Activated CD8-positive, alpha-beta memory T cell treated with anti-CD3 and anti-CD28 coated beads, Interleukin-2, amount 50 U/mL, for 4 hours (primary cell): ENCODE measurements at regions not wholly inside any gene's neighbourhood (a gene's known extent, or its start where the extent isn't known, plus 50 kb on each side); places are given as distances from the start of the nearest gene placed in this dataset.
"Not testable (repeated sequence)": the region's sequence is repeated elsewhere in the genome, so short reads cannot be mapped to it uniquely, and the experiment has no call there.

Experiments
- DNase-seq: peaks from one replicate; pipeline ENCODE4 v3.0.0-alpha.2; 2020

DNA sequence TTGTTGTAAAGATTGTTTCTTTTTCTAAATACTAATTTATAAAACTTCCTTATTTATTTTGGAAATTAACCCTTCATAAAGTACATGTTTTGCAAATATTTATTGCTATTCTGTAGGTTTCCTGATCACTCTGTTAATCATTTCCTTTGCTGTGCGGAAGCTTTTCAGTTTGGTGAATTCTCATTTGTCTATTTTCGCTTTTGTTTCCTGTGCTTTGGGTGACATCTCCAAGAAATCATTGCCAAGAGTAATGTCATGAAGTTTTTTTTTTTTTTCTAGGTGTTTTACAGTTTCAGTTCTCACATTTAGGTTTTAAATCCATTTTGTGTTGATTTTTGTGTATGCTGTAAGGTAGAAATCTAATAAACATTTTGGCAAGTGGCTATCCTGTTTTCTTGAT, 1899.8 kb upstream of the ACO1 start:
- DNase-seq = no peak

DNA sequence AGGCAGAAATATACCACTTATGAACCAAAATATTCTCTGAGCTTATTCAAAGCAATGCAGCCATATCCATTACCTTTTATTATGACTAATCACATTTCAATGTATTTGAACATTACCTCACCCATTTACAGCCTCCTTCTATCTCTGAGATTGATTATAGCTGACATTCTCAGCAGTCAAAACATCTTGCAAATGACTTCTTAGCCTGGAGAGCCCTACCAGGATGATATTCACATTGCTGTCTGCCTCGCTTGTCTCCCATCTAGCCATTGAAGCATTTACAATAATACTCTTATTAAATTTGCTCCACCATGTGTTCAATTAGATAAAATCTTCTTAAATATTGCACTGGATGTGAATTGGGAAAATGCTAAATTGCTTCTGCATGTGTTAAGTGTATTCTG, 1879.9 kb upstream of the ACO1 start:
- DNase-seq = no peak

DNA sequence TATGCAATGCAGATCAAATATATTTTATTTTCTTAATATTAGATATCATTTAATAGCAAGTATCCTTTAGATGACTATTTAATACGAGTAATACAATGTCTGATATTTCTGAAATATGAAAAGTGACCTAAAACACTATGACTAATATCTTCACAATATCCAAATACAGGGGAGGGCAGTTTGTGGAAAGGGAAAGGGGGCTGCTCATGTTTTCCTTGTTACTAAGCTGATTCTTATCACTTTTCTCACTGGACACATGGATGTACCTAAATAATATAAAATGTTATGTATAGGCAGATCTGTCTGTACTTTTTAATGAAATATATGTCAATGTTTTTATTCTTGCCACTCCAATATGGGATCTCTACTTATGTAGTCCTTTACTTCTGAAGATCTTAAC, 1879.1 kb upstream of the ACO1 start:
- no peak for DNase-seq

DNA sequence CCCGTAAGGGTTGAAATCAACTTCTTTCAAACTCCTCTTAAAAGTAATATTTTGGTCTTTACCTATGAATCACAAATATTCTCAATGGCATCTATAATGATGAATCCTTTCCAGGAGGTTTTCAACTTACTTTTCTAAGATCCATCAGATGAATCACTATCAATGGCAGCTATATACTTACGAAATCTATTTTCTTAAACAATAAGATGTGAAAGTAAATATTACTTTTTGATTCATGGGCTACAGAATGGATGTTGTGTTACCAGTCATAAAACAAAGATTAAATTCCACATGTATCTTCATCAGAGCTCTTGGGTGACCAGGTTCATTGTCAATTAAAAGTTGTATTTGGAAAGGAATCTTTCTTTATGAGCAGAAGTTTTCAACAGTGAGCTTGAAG, 1877.7 kb upstream of the ACO1 start:
- no peak for DNase-seq

DNA sequence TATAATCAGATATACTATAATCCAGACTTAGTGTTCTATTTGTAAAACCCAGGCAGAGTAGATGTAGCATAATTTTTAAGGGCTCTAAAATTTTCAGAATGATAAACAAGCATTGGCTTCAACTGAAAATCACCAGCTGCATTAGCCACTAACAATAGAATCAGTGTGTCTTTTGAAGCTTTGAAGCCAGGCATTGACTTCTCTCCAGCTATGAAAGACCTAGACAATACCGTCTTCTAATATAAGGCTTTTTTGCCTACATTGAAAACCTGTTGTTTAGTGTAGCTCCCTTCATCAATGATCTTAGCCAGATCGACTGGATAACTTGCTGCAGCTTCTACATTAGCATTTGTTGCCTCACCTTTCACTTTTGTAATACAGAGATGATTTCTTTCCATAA, 1877.3 kb upstream of the ACO1 start:
- DNase-seq = no peak

DNA sequence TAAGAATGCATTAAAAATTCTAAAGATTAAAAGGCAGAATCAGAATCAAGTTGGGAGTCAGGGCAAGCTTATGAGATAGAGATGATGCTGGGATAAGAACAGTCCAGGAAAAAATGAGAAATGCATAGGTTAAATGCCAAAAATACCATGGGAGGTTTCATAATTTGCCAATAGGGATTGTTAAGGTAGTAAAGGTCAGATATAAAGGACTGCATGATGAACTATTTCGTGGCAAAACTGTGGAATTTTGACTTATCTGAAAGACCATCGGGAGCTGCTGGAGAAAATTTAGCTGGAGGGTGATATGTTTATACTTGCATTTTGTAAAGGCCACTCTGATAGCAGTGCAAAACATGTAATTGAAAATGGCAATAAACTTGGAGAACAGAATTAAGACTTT, 1872.8 kb upstream of the ACO1 start:
- no peak for DNase-seq

DNA sequence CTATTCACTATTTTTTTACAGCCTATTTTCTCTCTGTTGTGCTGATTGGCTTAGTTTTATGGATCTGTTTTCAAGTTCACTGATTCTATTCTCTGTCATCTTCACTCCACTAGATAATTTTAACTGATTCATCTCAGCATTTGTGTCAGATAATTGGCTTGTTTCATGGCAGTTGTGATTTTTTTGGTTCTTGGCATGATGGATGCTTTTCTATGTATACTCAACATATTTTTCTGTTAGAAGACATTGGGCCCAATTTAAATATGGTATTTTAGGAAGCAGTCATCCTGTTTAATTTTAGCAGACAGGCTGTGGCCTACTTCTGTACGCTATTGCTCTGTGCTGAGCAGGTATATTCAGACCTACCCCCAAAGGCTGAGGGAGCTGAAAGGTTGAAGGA, 1865.3 kb upstream of the ACO1 start:
- no peak for DNase-seq

DNA sequence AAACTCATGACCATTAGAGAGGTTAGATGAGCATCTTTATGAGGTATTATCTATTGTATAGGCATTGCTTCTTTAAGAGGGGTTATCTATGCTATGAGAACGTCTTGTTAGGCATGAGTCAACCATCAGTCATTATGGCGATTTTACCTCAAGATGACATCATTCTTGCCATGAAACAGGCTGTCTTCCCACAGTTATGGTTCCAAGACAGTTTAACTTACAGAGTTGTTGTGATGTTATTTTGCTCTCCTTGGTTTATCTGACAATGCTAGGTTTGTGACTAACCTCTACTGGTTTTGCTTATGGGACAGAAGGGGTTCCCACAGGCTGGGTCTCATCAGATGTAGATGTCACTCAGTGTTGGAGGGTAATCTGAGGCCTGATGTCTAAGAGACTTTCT, 1864.7 kb upstream of the ACO1 start:
- DNase-seq = no peak

DNA sequence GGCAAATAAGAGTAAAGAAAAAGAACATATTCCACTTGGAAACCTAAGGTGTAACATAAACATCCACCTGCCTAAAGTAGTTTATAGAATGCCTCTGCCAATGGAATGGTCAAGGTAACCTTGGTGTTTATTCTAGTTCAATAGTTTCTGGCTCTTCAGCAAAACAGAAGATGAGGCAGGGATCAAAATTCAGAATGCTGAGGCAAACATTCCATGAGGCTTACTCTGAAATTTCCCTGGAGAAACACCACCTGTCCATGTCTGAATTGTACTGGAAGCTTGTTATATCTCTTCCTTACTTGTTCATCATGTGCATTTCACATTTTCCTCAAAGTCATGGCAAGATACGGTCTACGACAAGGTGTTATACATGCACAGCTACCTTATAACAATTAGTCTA, 1862.4 kb upstream of the ACO1 start:
- no peak for DNase-seq

DNA sequence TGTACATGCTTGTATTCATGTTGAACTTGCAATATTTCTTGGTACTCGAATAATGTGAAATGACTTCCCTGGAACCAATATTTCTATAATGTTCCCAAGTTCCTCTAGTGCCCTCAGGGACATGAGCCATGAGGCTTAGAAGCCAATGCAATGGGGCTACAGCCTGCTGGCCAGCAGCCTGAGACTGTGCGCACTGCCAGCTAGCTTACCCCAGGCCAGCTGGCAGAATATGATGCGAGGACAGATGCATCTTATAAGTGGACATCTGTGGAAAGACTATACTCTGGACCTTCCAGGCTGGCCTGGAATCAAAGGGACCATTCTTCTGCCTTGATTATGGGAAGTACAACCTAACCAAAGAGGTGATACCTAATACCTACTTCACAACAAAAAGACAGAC, 1862.0 kb upstream of the ACO1 start:
- no peak for DNase-seq

DNA sequence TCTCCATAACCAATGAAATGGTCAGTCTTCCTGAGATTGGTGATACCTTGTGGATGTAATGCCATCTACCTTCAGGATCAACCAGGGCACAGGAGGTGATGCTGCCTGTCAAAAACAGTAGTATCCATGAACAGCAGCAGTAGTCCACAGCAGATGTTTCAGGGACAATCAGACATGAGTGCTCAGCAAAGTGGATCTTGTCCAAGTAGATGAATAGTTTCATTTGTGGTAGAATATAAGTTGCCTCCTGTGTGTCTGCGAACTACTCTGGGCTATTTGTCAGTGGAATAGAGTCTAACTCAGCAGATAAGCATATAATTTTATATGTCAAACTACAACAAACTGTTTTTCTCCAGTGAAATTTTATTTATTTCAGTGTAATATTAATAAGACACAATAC, 1860.1 kb upstream of the ACO1 start:
- DNase-seq = no peak

DNA sequence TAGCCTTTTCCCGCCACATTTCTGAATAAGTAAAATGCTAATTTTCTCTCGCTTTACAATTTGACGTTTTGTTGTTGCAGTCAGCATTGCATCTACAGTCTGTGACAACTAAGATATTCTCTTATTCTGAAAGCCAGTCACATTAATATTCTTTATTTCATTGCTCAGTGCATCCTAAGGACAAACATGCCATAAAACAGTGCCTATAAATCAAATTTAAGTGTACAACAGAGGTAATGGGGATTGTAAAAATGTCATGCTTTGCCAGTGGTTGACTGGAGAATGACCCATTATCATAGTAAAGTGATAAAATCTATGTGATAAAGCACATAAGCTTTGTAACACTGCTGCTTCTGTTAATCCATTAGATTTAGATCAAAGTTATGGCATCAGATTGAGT, 1850.0 kb upstream of the ACO1 start:
- no peak for DNase-seq

DNA sequence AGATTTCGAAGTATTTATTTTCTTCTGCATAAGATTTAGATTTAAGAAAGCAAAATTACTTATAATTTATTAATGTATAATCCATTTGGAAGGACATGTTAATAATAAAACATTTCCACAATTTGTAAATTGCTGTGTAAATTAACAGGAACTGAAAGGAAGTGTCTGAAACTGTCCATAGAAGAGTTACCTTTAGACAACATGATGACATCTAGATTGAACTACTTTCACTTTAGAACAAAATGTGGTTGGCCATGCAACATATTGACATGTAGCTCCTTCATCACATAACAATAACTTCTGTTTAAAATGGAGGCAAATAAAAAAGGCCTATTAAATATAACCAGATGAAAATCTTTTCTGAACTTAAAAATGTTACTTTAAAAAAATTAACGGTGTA, 1849.5 kb upstream of the ACO1 start:
- DNase-seq = no peak

DNA sequence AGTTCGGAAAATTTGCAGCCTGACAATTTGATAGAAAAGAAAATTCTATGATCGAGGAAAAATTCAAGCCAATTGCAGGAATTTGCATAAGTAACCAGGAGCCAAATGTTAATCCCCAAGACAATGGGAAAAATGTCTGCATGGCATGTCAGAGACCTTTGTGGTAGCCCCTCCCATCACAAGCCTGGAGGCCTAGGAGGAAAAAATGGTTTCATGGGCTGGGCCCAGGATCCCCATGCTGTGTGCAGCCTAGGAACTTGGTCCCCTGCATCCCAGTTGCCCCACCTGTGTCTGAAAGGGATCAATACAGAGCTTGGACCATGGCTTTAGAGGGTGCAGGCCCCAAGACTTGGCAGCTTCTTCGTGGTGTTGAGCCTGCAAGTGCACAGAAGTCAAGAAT, 1847.9 kb upstream of the ACO1 start:
- no peak for DNase-seq

DNA sequence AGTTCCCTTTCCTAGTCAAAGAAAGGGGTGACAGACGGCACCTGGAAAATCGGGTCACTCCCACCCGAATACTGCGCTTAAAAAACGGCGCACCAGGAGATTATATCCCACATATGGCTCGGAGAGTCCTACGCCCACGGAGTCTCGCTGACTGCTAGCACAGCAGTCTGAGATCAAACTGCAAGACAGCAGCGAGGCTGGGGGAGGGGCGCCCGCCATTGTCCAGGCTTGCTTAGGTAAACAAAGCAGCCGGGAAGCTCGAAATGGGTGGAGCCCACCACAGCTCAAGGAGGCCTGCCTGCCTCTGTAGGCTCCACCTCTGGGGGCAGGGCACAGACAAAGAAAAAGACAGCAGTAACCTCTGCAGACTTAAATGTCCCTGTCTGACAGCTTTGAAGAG, 1844.7 kb upstream of the ACO1 start:
- DNase-seq = not testable (repeated sequence)

DNA sequence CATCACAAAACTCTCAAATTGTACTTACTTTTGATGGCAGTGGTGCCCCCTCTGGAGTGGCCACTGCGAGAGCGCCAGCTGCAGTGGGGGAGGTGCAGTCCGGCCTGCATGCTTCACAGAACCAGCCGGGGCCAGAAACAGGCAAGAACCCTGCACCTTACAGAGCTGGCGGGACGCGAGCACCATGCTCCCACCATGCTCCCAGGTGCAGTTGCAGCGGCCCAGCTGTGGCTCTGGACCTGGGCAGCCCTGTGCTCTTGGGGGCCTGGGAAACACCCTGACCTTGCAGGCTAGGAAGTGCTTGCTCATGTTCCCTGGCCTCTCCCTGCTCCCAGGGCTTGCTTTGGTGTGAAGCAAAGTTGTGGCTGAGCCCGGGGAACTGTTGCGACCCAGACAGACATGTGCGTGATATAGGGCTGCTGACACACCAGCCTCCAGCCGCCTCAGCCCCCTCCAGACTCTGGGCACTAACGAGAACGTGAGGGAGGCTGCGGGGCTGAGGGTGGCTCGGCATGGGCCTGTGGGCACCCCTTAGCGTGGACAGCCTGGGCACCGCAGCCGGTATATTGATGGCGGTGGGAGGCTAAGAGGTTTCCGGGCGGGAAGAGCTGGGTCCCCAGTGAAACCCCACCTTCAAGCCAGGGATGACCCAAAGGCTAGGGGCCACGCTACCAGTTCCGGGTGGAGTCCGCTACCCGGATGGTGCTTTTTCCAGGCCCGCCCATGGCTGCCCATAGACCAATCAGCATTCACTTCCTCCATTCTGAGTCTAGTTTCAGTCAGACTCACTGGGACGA, 1809.9 kb upstream of the ACO1 start:
- DNase-seq = no peak

DNA sequence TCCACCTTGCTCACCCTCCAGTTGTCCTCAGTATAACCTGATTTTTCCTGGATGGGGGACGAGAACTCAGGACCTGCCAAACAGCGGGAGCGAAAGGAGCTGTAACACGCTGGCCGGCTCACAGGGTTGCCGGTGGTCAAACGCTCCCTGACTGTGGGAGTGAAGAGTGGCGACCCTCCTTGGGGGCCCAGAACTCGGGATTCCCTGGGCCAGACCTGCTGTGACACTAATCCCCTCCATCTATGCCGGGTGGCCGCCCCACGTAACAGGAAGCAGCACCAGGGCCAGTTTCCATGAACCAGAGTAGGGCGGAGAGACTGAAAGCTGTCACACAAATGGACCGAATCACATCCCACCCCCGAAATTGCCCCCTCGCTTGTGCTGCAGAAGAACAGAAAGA, 1809.2 kb upstream of the ACO1 start:
- no peak for DNase-seq

DNA sequence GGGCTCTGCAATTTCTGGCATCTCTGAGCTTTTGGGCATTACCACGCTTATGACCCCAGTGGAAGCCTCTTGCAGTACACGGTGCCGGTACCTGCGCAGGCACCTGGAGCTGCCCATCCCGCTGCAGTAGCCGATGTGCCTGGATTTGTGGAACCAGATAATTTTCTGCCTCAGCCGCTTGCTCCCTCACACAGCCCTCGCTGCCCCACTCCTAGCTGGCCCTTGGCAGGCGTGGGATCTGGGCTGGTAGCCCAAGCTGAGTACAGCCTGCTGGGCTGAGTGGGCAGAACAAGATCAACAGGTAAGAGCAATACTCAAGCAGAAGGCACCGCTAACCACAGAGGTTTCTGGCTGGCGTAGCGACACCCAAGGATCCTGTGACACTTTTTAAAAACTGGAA, 1808.8 kb upstream of the ACO1 start:
- DNase-seq = no peak

DNA sequence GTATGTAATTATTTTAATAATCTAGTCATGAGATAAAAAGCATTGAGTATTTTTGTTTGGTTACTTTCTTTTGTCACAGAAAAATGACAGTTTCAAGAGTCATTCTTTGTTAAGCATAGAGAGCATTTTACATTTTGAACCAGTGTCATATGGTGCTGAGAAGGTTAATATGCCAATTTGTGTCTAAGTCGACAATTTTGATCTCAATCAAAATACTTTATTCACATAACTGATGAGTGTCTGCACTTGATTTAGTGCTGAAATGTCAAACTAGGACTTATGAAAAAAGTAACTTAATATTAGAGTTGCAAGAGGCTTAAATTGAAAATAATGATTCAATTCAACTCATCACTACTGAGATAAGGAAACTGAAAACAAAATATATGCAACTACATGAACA, 1804.6 kb upstream of the ACO1 start:
- DNase-seq = no peak

DNA sequence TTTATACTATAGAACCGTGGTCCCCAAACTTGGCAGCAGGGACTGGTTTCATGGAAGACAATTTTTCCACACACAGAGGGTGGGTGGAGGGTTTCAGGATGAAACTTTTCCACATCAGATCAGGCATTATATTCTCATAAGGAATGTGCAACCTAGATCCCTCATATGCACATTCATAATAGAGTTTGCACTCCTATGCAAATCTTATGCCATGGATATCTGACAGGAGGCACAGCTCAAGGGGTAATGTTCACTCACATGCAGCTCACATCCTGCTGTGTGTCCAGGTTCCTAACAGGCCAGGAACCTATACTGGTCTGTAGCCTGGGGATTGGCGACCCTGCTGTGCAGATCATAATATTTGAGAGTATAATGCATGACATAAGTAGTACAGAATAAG, 1802.2 kb upstream of the ACO1 start:
- no peak for DNase-seq

DNA sequence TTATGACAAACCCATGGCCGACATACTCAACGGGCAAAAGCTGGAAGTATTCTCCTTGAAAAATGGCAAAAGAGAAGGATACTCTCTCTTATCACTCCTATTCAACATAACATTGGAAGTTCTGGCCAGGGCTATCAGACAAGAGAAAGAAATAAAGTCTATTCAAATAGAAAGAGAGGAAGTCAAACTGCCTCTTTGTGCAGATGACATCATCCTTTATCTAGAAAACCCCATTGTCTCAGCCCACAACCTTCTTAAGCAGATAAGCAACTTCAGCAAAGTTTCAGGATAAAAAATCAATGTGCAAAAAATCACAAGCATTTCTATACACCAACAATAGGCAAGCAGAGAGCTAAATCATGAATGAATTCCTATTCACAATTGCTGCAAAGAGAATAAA, 1799.9 kb upstream of the ACO1 start:
- DNase-seq = no peak

DNA sequence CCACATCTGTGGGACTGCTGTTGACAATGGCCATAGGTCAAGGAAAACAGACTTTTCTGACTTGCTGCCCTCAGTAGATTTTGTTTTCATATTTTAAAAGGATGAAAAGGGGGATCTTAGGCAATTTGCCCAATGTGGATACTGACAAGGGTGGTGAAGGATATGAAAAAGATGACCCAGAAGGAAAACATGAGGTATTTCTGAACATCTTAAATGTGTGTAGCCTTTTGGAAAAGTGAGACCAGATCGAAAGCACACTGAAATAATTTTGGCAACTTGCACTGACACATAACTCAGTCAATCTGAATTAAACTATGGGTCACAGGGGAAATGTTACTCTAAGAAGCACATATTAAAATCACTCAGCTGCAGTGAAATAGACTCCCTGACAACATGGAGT, 1793.0 kb upstream of the ACO1 start:
- DNase-seq = no peak

DNA sequence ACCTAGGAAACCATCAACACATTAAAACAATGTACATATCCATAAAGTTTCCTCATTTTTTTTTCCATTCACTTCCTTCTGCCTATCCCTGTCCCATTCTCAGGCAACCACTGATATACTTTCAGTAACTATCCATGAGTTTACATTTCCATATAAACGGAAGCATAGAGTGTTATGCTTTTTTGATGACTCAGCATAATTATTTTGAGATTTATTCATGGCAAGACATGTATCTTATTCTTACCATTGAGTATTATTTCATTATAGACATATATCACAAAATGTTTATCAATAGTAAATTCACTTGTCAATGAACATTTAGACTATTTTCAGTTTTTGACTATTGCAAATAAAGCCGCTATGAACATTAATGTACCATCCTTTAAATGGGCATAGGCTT, 1786.8 kb upstream of the ACO1 start:
- DNase-seq = no peak

DNA sequence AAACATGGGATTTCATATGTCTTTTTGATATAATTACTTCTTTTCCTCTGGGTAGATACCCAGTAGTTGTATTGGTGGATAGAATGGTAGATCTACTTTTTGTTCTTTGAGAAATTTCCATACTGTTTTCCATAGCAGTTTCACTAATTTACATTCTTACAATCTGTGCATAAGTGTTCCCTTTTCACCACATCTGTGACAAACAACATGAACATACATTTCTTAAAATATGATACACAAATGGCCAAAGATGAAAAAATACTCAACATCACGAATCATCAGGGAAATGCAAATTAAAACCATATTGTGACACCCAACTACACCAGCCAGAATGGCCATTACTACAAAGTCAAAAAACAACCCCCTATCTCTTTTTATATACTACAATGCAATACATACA, 1778.5 kb upstream of the ACO1 start:
- no peak for DNase-seq

DNA sequence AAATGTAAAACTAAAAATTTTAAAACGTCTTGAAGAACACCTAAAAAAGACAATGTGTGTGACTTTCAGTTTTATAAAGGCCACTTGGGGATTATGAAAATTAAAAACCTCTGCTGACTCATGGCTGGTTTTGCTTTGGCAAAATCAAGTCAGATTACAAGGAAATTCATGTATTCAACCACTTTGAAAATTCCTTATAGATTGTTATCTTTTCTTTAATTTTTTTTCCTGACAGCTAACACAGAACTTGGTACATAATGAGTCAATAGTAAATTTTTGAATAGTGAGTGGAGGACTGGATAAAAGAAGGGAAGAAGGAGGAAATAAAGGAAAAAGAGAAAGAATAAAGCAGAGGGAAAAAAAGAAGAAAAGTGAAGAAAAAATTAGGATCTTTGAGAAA, 1774.7 kb upstream of the ACO1 start:
- no peak for DNase-seq

DNA sequence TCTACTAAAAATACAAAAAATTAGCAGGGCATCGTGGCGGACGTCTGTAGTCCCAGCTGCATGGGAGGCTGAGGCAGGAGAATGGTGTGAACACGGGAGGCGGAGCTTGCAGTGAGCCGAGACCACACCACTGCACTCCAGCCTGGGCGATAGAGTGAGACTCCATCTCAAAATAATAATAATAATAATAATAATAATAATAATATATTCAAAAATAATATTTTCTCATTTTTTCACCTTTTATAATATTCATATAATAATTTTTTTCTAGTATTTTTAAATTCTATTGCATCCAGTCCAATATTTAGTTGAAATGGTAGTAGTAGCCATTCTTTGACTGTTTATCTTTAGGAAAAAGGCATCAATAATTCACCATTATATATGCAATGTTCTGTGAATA, 1767.7 kb upstream of the ACO1 start:
- DNase-seq = not testable (repeated sequence)
